DOHH2 (cell line): ENCODE measurements at regions not wholly inside any gene's neighbourhood (a gene's known extent, or its start where the extent isn't known, plus 50 kb on each side); places are given as distances from the start of the nearest gene placed in this dataset.

Experiments used
- H3F3A ChIP-seq: fragments of 200-600 bp; sonication (generic), shearing (Covaris generic); 2 replicates; pipeline ENCODE4 v1.6.0; 2016; ENCODE audit warnings: antibody characterized with exemption, mild to moderate bottlenecking; ENCODE audit not compliant: control insufficient read depth, insufficient read depth
- H3K27ac ChIP-seq: fragments of 200-600 bp; sonication (generic); 2 replicates; pipeline ENCODE4 v1.5.1; 2014; ENCODE audit warnings: low read depth, mild to moderate bottlenecking, low read length, moderate library complexity
- H3K27me3 ChIP-seq: fragments of 200-600 bp; sonication (generic); 2 replicates; pipeline ENCODE4 v1.6.1; 2014; ENCODE audit warnings: mild to moderate bottlenecking, low read length, mixed read lengths; ENCODE audit not compliant: control insufficient read depth
- H3K36me3 ChIP-seq: fragments of 200-600 bp; sonication (generic); 2 replicates; pipeline ENCODE4 v1.6.1; 2014; ENCODE audit warnings: mild to moderate bottlenecking, low read length, moderate library complexity, mixed read lengths; ENCODE audit not compliant: control insufficient read depth
- H3K4me1 ChIP-seq: fragments of 200-600 bp; sonication (generic); 2 replicates; pipeline ENCODE4 v1.6.1; 2014; ENCODE audit warnings: mild to moderate bottlenecking, low read length, mixed read lengths; ENCODE audit not compliant: control insufficient read depth
- H3K4me2 ChIP-seq: fragments of 200-600 bp; sonication (generic); 2 replicates; pipeline ENCODE4 v1.6.0; 2014; ENCODE audit warnings: mild to moderate bottlenecking, low read length, moderate library complexity
- H3K4me3 ChIP-seq: fragments of 200-600 bp; sonication (generic); 2 replicates; pipeline ENCODE4 v1.5.1; 2014; ENCODE audit warnings: mild to moderate bottlenecking, low read length, mixed read lengths
- H3K79me2 ChIP-seq: fragments of 200-600 bp; sonication (generic); 2 replicates; pipeline ENCODE4 v1.6.1; 2014; ENCODE audit warnings: mild to moderate bottlenecking, low read length, mixed read lengths; ENCODE audit not compliant: control insufficient read depth
- H3K9me2 ChIP-seq: fragments of 200-600 bp; sonication (generic); replicated peaks from 2 replicates; pipeline ENCODE4 v1.6.1; 2014; ENCODE audit warnings: mild to moderate bottlenecking, low read length, mixed read lengths; ENCODE audit not compliant: control insufficient read depth
- H3K9me3 ChIP-seq: fragments of 200-600 bp; sonication (generic); 2 replicates; pipeline ENCODE4 v1.6.1; 2014; ENCODE audit warnings: antibody characterized with exemption, low read length, mixed read lengths; ENCODE audit not compliant: control insufficient read depth, insufficient read depth
- H4K20me1 ChIP-seq: fragments of 200-600 bp; sonication (generic); 2 replicates; pipeline ENCODE4 v1.6.0; 2014; ENCODE audit warnings: low read depth, mild to moderate bottlenecking, antibody characterized with exemption, low read length, moderate library complexity; ENCODE audit not compliant: control insufficient read depth, insufficient read depth
- EZH2phosphoT487 ChIP-seq: fragments of 200-600 bp; sonication (generic); IDR thresholded peaks from 2 replicates; pipeline ENCODE4 v1.6.1; 2017; ENCODE audit warnings: borderline replicate concordance, mild to moderate bottlenecking, antibody characterized with exemption, low read length, moderate library complexity, mixed read lengths
- TF ChIP-seq, protein P1 (sequence below): fragments of 200-600 bp; sonication (generic); IDR thresholded peaks from one replicate; pipeline ENCODE4 v1.5.1; 2014; ENCODE audit warnings: antibody characterized with exemption, mild to moderate bottlenecking, low read depth, low read length; ENCODE audit not compliant: poor library complexity, severe bottlenecking

DNA sequence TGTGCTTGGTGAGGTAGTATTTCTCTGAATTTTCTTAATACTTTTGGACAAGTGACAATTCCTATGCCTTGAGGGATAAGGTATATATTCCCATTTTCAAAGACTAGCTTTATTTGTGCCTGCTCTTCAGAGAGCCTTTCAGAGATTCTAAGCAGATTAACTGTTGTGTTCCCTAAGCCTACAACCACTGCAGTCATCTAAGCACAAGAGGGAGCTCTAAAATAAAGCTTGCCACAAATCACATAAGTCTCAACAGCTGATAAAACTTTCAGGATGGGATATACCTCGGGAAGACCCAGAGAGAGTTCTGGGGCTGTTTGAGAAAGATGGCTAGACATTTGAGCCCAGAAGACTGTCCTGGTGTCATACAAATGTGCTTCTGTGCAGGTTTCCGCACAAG, 157.3 kb downstream of the CYLC2 start:
- TF ChIP-seq, protein P1, sequence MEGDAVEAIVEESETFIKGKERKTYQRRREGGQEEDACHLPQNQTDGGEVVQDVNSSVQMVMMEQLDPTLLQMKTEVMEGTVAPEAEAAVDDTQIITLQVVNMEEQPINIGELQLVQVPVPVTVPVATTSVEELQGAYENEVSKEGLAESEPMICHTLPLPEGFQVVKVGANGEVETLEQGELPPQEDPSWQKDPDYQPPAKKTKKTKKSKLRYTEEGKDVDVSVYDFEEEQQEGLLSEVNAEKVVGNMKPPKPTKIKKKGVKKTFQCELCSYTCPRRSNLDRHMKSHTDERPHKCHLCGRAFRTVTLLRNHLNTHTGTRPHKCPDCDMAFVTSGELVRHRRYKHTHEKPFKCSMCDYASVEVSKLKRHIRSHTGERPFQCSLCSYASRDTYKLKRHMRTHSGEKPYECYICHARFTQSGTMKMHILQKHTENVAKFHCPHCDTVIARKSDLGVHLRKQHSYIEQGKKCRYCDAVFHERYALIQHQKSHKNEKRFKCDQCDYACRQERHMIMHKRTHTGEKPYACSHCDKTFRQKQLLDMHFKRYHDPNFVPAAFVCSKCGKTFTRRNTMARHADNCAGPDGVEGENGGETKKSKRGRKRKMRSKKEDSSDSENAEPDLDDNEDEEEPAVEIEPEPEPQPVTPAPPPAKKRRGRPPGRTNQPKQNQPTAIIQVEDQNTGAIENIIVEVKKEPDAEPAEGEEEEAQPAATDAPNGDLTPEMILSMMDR: no peak
- TF ChIP-seq EZH2phosphoT487: no peak
- Histone ChIP-seq H3K36me3 (no peaks in the 10 kb centered on the region), H4K20me1 (no peaks in the 10 kb centered on the region), H3K27ac (no peak overlapping the region), H3K27me3 (no peaks in the 10 kb centered on the region), H3K9me2 (no peaks in the 10 kb centered on the region), H3K4me3 (no peak overlapping the region), H3K79me2 (no peaks in the 10 kb centered on the region), H3K9me3 (no peaks in the 10 kb centered on the region), H3K4me1 (peaks cover 4% of the 10 kb centered on the region; the same call in 1 of the 2 replicates), H3F3A (no peaks in the 10 kb centered on the region), H3K4me2 (no peak overlapping the region)

DNA sequence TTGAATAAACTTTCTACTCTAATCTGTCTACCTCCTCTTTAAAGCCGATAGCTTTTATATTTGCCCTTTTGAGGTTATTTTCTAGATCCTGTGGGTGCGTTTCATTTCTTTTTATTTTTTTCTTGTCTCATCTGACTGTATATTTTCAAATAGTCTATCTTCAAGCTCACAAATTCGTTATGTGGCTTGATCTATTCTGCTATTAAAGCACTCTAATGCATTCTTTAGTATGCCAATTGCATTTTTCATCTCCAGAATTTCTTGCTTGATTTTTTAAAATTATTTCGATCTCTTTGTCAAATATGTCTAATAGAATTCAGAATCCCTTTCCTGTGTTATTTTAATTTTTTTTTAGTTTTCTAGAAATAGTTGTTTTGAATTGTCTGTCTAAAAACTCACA, 172.4 kb downstream of the CYLC2 start:
- H3K27me3 ChIP-seq: no peaks in the 10 kb centered on the region
- TF ChIP-seq, protein P1: no peak
- TF ChIP-seq EZH2phosphoT487: no peak

DNA sequence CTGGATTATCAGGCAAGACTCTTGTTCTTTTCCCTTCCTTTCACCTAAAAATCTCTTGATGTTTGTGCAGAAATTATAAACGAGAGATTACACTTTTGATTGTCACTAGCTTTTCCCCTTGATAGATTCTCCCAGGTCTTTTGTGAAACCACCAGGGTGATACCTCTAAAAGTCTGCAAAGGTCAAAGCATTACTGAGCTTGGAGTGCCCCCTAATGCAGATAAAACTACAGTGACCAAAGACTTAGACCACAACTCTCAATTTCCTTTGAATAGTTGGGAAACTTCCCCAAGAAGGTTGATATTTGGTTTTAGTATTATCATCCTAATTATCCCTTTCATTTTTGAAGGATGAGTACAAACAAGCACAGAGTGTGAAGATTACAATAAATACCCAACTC, 173.1 kb downstream of the CYLC2 start:
- H3K4me3 ChIP-seq: no peak overlapping the region
- H4K20me1 ChIP-seq: no peaks in the 10 kb centered on the region
- H3K27ac ChIP-seq: no peak overlapping the region
- H3K79me2 ChIP-seq: no peaks in the 10 kb centered on the region
- no peak overlapping the region for H3K4me2 ChIP-seq
- H3K27me3 ChIP-seq: no peaks in the 10 kb centered on the region
- no peaks in the 10 kb centered on the region for H3K9me3 ChIP-seq
- TF ChIP-seq EZH2phosphoT487: no peak
- TF ChIP-seq, protein P1: no peak
- H3K36me3 ChIP-seq: no peaks in the 10 kb centered on the region
- no peaks in the 10 kb centered on the region for H3K9me2 ChIP-seq
- H3F3A ChIP-seq: no peaks in the 10 kb centered on the region
- no peaks in the 10 kb centered on the region for H3K4me1 ChIP-seq

More for the DNA sequence above, 172.4 kb downstream of the CYLC2 start:
- Histone ChIP-seq H3K27ac (no peak overlapping the region), H3K79me2 (no peaks in the 10 kb centered on the region), H3K9me2 (no peaks in the 10 kb centered on the region), H3F3A (no peaks in the 10 kb centered on the region), H3K4me3 (no peak overlapping the region), H3K4me2 (no peak overlapping the region), H3K36me3 (no peaks in the 10 kb centered on the region), H4K20me1 (no peaks in the 10 kb centered on the region), H3K9me3 (no peaks in the 10 kb centered on the region), H3K4me1 (no peaks in the 10 kb centered on the region)

DNA sequence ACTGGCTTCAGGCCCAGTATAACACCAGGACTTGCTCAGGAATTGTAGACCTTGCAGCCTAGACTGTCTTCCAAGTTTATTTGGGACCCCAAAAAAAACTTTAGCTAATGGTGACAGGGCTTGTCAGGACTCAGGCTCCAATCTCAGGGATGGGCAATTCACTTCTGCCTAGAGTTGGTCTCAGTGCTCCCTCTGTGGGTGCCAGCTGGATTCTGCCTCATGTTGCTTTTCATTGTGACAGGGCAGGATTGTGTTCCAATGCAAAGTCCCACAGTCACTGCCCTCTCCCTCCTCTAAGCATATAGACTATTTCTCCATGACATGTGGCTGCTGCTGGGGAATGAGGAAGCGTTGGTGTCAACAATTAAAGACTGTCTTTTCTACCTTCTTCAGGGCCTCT, 174.7 kb downstream of the CYLC2 start:
- Histone ChIP-seq H3K4me3 (no peak overlapping the region), H3K27me3 (no peaks in the 10 kb centered on the region), H4K20me1 (no peaks in the 10 kb centered on the region), H3K4me2 (no peak overlapping the region), H3K27ac (no peak overlapping the region), H3K79me2 (no peaks in the 10 kb centered on the region), H3K4me1 (no peaks in the 10 kb centered on the region), H3K9me3 (no peaks in the 10 kb centered on the region), H3F3A (no peaks in the 10 kb centered on the region), H3K9me2 (no peaks in the 10 kb centered on the region), H3K36me3 (no peaks in the 10 kb centered on the region)
- TF ChIP-seq EZH2phosphoT487: no peak
- TF ChIP-seq, protein P1: no peak
